ENCODE measurements at regions not wholly inside any gene's neighbourhood (a gene's known extent, or its start where the extent isn't known, plus 50 kb on each side); places are given as distances from the start of the nearest gene placed in this dataset.
"Not testable (repeated sequence)": the region's sequence is repeated elsewhere in the genome, so short reads cannot be mapped to it uniquely, and the experiment has no call there.

DNA sequence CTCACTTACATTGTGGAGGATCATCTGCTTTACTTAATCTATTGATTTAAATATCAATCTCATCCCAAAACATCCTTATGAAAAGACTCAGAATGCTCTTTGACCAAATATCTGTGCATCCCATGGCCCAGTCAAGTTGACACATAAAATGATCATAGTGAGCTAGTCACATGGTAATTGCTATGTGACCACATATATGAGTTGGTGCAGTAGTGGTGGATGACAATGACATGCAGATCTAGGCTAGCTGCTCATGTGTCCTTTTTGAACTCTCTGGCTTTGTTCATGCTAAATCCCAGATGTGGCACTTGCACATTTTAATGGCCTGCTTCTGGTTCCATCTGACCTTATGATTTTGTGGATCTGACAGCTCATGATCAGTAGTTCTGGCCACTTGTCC lies 156.2 kb downstream of the NFKBIZ start:
- peaks cover 17% of the 10 kb centered on the region for H3K4me1 ChIP-seq (ENCODE audit: insufficient read depth, low read length, poor library complexity, severe bottlenecking)
- no peak for DNase-seq (ENCODE audit: low spot score)
- no peak for TF ChIP-seq EZH2 (IDR thresholded peaks at IDR 0.05; ENCODE audit: borderline replicate concordance, low read depth, low read length, poor library complexity, severe bottlenecking)
- TF ChIP-seq, protein P1, sequence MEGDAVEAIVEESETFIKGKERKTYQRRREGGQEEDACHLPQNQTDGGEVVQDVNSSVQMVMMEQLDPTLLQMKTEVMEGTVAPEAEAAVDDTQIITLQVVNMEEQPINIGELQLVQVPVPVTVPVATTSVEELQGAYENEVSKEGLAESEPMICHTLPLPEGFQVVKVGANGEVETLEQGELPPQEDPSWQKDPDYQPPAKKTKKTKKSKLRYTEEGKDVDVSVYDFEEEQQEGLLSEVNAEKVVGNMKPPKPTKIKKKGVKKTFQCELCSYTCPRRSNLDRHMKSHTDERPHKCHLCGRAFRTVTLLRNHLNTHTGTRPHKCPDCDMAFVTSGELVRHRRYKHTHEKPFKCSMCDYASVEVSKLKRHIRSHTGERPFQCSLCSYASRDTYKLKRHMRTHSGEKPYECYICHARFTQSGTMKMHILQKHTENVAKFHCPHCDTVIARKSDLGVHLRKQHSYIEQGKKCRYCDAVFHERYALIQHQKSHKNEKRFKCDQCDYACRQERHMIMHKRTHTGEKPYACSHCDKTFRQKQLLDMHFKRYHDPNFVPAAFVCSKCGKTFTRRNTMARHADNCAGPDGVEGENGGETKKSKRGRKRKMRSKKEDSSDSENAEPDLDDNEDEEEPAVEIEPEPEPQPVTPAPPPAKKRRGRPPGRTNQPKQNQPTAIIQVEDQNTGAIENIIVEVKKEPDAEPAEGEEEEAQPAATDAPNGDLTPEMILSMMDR (conservative IDR thresholded peaks at IDR 0.05; ENCODE audit: low read depth, low read length), result no peak
- no peaks in the 10 kb centered on the region for H3K36me3 ChIP-seq (ENCODE audit: insufficient read depth, low read length, poor library complexity, severe bottlenecking)
- no peaks in the 10 kb centered on the region for H3K9me3 ChIP-seq (ENCODE audit: low read depth, low read length, poor library complexity, severe bottlenecking)
- intact Hi-C loops (cut with micrococcal nuclease; ENCODE audit: unreplicated experiment), result no loop called here
- BruUV-seq (replicated peaks), result no TSS peak
- POLR2A ChIA-PET (ENCODE audit: low non-redundant PET), result no interaction called here
- no peak overlapping the region for H3K4me3 ChIP-seq (ENCODE audit: low read depth, low read length, poor library complexity, severe bottlenecking)
- no peak overlapping the region for H3K27ac ChIP-seq (ENCODE audit: low read depth, low read length, poor library complexity, severe bottlenecking)
- CTCF ChIA-PET, result no interaction called here
- H3K27me3 ChIP-seq (replicated peaks; ENCODE audit: insufficient read depth, low read depth, low read length, poor library complexity), result no peaks in the 10 kb centered on the region

DNA sequence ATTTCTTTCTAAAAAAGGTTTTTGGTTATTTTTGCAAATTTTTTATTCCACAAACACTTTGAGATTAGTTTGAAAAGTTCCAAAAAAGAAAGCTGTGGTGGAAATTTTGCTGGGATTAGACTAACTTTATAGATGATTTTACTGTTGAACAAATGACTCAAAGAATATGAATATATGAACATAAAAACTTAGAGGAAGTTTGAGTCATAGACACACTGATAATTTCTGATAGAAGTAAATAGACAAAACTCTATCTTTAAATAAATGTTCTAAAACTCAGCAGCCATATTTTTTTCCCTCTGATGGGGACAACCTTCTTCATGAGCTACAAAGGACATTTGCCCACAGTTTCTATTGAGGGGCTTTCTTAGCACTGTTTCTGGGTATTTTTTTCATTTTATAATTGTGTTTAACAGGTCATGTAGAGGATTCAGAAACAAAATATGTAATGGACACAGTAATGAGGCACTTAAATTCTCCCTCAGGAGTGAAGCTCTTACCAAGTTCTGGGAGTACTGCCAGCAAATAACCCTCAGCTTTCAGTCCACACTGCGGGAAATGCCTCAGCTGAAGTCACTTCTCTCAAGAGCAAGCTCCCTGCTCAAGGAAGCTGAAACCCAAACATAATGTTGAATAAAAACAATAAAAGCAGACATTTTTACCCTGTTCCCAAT lies 157.6 kb downstream of the NFKBIZ start:
- BruUV-seq (replicated peaks), result no TSS peak
- H3K4me3 ChIP-seq (ENCODE audit: low read depth, low read length, poor library complexity, severe bottlenecking), result no peak overlapping the region
- H3K27ac ChIP-seq (ENCODE audit: low read depth, low read length, poor library complexity, severe bottlenecking), result no peak overlapping the region
- POLR2A ChIA-PET (ENCODE audit: low non-redundant PET), result interaction anchor here (0.9 kb wide), 1 partner anchor 83 kb away, joined by 12 read pairs; no protein-coding TSS in a partner anchor
- H3K36me3 ChIP-seq (ENCODE audit: insufficient read depth, low read length, poor library complexity, severe bottlenecking), result no peaks in the 10 kb centered on the region
- DNase-seq (ENCODE audit: low spot score), result peak; percentile 94
- peaks cover 17% of the 10 kb centered on the region for H3K4me1 ChIP-seq (ENCODE audit: insufficient read depth, low read length, poor library complexity, severe bottlenecking)
- H3K9me3 ChIP-seq (ENCODE audit: low read depth, low read length, poor library complexity, severe bottlenecking), result no peaks in the 10 kb centered on the region
- CTCF ChIA-PET, result no interaction called here
- no peaks in the 10 kb centered on the region for H3K27me3 ChIP-seq (replicated peaks; ENCODE audit: insufficient read depth, low read depth, low read length, poor library complexity)
- intact Hi-C loops (cut with micrococcal nuclease; ENCODE audit: unreplicated experiment), result no loop called here
- TF ChIP-seq EZH2 (IDR thresholded peaks at IDR 0.05; ENCODE audit: borderline replicate concordance, low read depth, low read length, poor library complexity, severe bottlenecking), result no peak
- TF ChIP-seq, protein P1 (conservative IDR thresholded peaks at IDR 0.05; ENCODE audit: low read depth, low read length), result no peak

DNA sequence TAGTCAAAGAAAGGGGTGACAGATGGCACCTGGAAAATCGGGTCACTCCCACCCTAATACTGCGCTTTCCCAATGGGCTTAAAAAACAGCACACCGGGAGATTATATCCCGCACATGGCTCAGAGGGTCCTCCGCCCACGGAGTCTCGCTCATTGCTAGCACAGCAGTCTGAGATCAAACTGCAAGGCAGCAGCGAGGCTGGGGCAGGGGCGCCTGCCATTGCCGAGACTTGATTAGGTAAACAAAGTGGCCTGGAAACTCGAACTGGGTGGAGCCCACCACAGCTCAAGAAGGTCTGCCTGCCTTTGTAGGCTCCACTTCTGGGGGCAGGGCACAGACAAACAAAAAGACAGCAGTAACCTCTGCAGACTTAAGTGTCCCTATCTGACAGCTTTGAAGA lies 159.1 kb downstream of the NFKBIZ start:
- H3K27ac ChIP-seq (ENCODE audit: low read depth, low read length, poor library complexity, severe bottlenecking); CTCF ChIA-PET; H3K9me3 ChIP-seq (ENCODE audit: low read depth, low read length, poor library complexity, severe bottlenecking); H3K27me3 ChIP-seq (replicated peaks; ENCODE audit: insufficient read depth, low read depth, low read length, poor library complexity); H3K36me3 ChIP-seq (ENCODE audit: insufficient read depth, low read length, poor library complexity, severe bottlenecking); POLR2A ChIA-PET (ENCODE audit: low non-redundant PET); H3K4me3 ChIP-seq (ENCODE audit: low read depth, low read length, poor library complexity, severe bottlenecking); BruUV-seq (replicated peaks); DNase-seq (ENCODE audit: low spot score); intact Hi-C loops (cut with micrococcal nuclease; ENCODE audit: unreplicated experiment): not testable (repeated sequence)
- H3K4me1 ChIP-seq (ENCODE audit: insufficient read depth, low read length, poor library complexity, severe bottlenecking), result peaks cover 17% of the 10 kb centered on the region

DNA sequence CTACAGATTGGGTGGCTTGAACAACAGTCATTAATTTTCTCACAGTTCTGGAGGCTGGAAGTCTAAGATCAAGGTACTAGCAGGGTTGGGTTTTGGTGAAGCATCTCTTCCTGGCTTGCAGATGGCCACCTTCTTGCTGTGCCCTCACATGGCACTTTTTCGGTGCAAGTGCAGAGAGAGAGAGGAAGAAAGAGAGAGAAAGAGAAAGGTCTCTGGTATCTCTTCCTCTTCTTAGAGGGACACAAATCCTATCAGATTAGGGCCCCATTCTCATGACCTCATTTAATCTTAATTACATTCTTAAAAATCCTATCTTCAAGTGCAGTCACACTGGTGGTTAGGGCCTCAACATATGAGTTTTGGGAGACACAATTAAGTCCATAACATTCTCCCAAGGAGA lies 167.1 kb downstream of the NFKBIZ start:
- POLR2A ChIA-PET (ENCODE audit: low non-redundant PET), result no interaction called here
- CTCF ChIA-PET, result no interaction called here
- intact Hi-C loops (cut with micrococcal nuclease; ENCODE audit: unreplicated experiment), result no loop called here

More for the DNA sequence above, 167.1 kb downstream of the NFKBIZ start:
- Histone ChIP-seq H3K27me3 (replicated peaks; ENCODE audit: insufficient read depth, low read depth, low read length, poor library complexity) (no peaks in the 10 kb centered on the region), H3K36me3 (ENCODE audit: insufficient read depth, low read length, poor library complexity, severe bottlenecking) (no peaks in the 10 kb centered on the region), H3K27ac (ENCODE audit: low read depth, low read length, poor library complexity, severe bottlenecking) (no peak overlapping the region), H3K4me1 (ENCODE audit: insufficient read depth, low read length, poor library complexity, severe bottlenecking) (no peaks in the 10 kb centered on the region), H3K4me3 (ENCODE audit: low read depth, low read length, poor library complexity, severe bottlenecking) (no peak overlapping the region), H3K9me3 (ENCODE audit: low read depth, low read length, poor library complexity, severe bottlenecking) (no peaks in the 10 kb centered on the region)
- TF ChIP-seq, protein P1 (conservative IDR thresholded peaks at IDR 0.05; ENCODE audit: low read depth, low read length), result no peak
- TF ChIP-seq EZH2 (IDR thresholded peaks at IDR 0.05; ENCODE audit: borderline replicate concordance, low read depth, low read length, poor library complexity, severe bottlenecking), result no peak
- no TSS peak for BruUV-seq (replicated peaks)
- DNase-seq (ENCODE audit: low spot score), result no peak

Data from A673 (cell line).